Activated T-cell treated with anti-CD3 and anti-CD28 coated beads, Interleukin-2, amount 50 U/mL, for 4 hours (primary cell): ENCODE measurements at regions not wholly inside any gene's neighbourhood (a gene's known extent, or its start where the extent isn't known, plus 50 kb on each side); places are given as distances from the start of the nearest gene placed in this dataset.
A peak's percentile ranks its signal among the peaks of the same experiment; 100 is the strongest.

Source experiments
- ATAC-seq, 2 donors: fragments of 200-7000 bp; cut with Tn5 transposase; one replicate each; pipeline ENCODE4 v1.10.0; 2021
- DNase-seq: peaks from one replicate; pipeline ENCODE4 v3.0.0-alpha.2; 2020
- H3K27me3 Mint-ChIP-seq: one replicate; pipeline ENCODE4 v1.8.0; 2021; ENCODE audit warnings: low read depth, mixed read lengths
- H3K36me3 Mint-ChIP-seq: one replicate; pipeline ENCODE4 v1.8.0; 2022; ENCODE audit warnings: mixed read lengths; ENCODE audit not compliant: insufficient read depth
- H3K4me1 Mint-ChIP-seq: one replicate; pipeline ENCODE4 v1.8.0; 2021; ENCODE audit warnings: low read depth, mixed read lengths
- H3K4me3 Mint-ChIP-seq: one replicate; pipeline ENCODE4 v1.8.0; 2021; ENCODE audit warnings: mild to moderate bottlenecking, moderate library complexity, mixed read lengths
- H3K9me3 Mint-ChIP-seq: one replicate; pipeline ENCODE4 v1.8.0; 2021; ENCODE audit warnings: mixed read lengths

- Mint-ChIP-seq H3K4me3 (no peak overlapping the region), H3K36me3 (peaks cover 4% of the 10 kb centered on the region), H3K27me3 (no peaks in the 10 kb centered on the region), H3K9me3 (peaks cover 8% of the 10 kb centered on the region), H3K4me1 (peaks cover 3% of the 10 kb centered on the region)
- DNase-seq = no peak
- ATAC-seq = no peak
Measured at GRCh38 chr12:107450541-107450940, 235.1 kb upstream of the PWP1 start.

- Mint-ChIP-seq H3K4me3 (no peak overlapping the region), H3K36me3 (peaks cover 4% of the 10 kb centered on the region), H3K27me3 (no peaks in the 10 kb centered on the region), H3K4me1 (peaks cover 3% of the 10 kb centered on the region), H3K9me3 (peaks cover 8% of the 10 kb centered on the region)
- ATAC-seq = no peak
- no peak for DNase-seq
Measured at GRCh38 chr12:107451246-107451645, 234.4 kb upstream of the PWP1 start.

DNA sequence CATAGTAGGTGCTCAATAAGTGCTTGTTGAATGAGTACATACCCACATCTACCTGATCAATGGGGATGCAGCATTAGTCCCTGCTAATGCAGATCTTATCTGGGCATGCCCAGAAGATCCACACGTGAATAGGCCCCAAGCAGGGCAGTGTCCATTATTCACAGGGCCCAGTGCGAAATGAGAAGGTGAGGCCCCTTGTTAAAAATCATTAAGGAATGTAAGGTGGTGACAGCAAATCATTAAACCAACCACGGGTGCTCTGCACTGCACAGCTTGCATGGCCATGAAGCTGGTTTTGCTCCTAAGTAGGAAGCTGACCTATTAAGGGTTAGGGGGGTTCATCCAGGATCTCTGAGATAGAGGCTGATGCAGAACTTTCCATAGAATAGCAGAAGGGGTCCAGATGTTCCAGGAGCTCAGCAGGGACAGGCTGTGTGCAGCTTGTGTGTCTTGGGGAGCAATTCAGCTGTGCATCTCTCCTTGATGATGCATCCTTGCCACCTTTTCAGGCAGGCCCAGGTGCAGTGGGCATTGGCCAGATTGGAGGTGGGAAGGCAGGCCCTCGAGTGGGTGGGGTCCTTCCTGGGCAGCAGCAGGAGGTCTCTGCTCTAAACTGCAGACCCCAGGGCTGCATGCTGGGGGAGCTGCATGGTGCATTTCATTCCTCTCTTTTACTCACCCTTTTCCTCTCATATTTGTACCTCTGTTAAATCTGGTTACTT, 231.3 kb upstream of the PWP1 start:
- Mint-ChIP-seq H3K4me1 (peaks cover 3% of the 10 kb centered on the region), H3K27me3 (no peaks in the 10 kb centered on the region), H3K9me3 (peaks cover 8% of the 10 kb centered on the region), H3K4me3 (no peak overlapping the region), H3K36me3 (no peaks in the 10 kb centered on the region)
- DNase-seq (no peak), ATAC-seq (no peak)

- H3K9me3 Mint-ChIP-seq = peaks cover 5% of the 10 kb centered on the region
- no peak for ATAC-seq
- DNase-seq = no peak
- H3K4me3 Mint-ChIP-seq = no peak overlapping the region
- no peaks in the 10 kb centered on the region for H3K36me3 Mint-ChIP-seq
- H3K4me1 Mint-ChIP-seq = peaks cover 9% of the 10 kb centered on the region
- no peaks in the 10 kb centered on the region for H3K27me3 Mint-ChIP-seq
Measured at GRCh38 chr12:107457362-107457935, 228.2 kb upstream of the PWP1 start.

DNA sequence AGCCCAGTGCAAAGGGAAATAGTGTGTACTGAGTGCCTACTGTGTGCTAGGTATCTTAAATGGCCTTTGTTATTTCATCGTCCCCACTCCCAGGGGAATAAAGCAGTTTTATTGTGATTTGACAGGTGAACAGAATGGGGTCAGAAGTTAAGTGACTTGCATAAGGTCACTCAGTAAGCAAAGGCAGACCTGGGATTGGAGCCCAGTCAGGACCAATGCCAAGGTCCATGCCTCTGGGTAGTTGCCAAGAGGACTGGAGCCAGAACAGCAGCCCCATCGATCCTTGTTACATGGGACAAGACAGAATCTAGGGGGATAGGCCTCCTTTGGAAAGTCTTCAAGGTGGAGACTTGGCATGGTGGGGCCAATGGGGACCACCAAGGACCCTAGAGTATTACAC, 227.4 kb upstream of the PWP1 start:
- Mint-ChIP-seq H3K4me1 (peaks cover 9% of the 10 kb centered on the region), H3K36me3 (no peaks in the 10 kb centered on the region), H3K9me3 (no peaks in the 10 kb centered on the region), H3K4me3 (no peak overlapping the region), H3K27me3 (no peaks in the 10 kb centered on the region)
- ATAC-seq (no peak), DNase-seq (no peak)

DNA sequence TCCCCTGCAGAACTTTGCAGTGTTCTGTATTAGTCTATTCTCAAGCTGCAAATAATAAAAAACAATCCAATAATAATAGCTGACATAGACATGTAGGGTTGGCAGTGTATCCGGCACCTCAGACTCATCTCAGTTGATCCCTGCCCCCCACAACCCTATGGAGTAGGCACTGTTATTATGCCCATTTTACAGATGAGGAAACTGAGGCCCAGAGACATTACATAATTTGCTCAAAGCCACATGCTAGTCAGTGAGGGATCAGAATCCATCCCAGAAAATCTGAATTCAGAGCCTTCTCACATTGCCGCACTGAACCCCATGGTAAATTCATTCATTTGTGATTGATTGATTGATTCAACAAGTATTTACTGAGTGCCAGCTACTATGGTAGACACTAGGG, 226.6 kb upstream of the PWP1 start:
- Mint-ChIP-seq H3K36me3 (no peaks in the 10 kb centered on the region), H3K4me3 (no peak overlapping the region), H3K9me3 (no peaks in the 10 kb centered on the region), H3K27me3 (no peaks in the 10 kb centered on the region), H3K4me1 (peaks cover 9% of the 10 kb centered on the region)
- DNase-seq (no peak), ATAC-seq (no peak)

DNA sequence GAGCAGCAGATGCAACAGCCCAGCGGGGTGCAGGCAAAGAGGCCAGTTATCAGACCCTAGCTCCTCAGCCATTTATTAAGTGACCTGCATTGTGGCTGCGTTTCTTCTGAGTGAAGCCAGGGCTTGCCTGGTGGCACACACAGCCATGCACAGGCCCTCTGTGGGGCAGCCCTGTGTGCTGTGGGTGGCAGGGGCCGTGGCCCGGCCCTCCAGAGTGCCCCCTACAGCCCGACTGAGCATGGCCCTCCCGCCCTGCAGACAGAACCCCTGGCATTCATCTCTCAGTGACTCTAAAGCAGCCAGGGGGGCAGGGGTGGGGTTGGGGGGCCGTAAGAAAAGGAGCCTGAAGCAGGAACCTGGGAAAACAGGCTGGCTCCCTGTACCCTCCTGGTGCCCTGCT, 226.0 kb upstream of the PWP1 start:
- Mint-ChIP-seq H3K4me1 (peaks cover 9% of the 10 kb centered on the region), H3K36me3 (no peaks in the 10 kb centered on the region), H3K27me3 (no peaks in the 10 kb centered on the region), H3K9me3 (no peaks in the 10 kb centered on the region), H3K4me3 (no peak overlapping the region)
- DNase-seq (no peak), ATAC-seq (no peak)

DNA sequence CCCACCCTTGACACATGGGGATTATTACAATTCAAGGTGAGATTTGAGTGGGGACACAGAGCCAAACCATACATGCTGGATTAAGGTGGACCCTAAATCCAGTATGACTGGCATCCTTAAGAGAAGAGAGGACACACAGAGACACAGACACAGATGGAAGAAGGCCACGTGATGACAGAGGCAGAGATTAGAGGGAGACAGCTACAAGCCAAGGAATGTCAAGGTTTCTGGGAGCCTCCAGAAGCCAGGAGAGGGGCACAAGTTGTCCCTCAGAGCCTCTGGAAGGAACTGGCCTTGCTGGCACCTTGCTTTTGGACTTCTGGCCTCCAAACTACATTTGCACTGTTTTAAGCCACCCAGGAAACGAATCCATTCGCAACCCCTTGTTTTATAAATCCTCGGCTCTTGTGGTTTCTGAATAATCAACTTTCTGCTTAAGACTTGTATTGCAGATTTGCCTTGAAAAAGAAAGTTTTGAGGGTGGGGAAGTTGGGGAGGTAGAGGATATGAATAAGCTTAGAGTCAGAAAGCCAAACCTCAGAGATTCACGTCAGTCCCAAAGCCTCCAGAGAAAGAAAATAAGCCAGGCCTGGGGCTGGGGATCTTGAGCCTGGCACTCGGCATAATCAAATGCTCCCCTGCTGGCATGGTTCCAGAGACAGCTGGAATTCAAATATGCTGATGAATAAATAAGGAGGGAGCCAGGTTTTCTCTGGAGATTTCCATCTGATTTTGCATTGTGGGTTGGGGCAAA, 224.2 kb upstream of the PWP1 start:
- Mint-ChIP-seq H3K4me3 (no peak overlapping the region), H3K4me1 (peaks cover 14% of the 10 kb centered on the region), H3K27me3 (no peaks in the 10 kb centered on the region), H3K9me3 (no peaks in the 10 kb centered on the region), H3K36me3 (no peaks in the 10 kb centered on the region)
- peak in 1 of 2 donors; percentile 43 for ATAC-seq
- DNase-seq = no peak

GRCh38 chr12:107462428-107463332, 222.9 kb upstream of the PWP1 start:
- no peak for DNase-seq
- H3K36me3 Mint-ChIP-seq = no peaks in the 10 kb centered on the region
- no peak overlapping the region for H3K4me3 Mint-ChIP-seq
- H3K4me1 Mint-ChIP-seq = peaks cover 14% of the 10 kb centered on the region
- no peaks in the 10 kb centered on the region for H3K9me3 Mint-ChIP-seq
- H3K27me3 Mint-ChIP-seq = no peaks in the 10 kb centered on the region
- ATAC-seq = no peak

- no peak overlapping the region for H3K4me3 Mint-ChIP-seq
- DNase-seq (no peak), ATAC-seq (no peak)
- H3K36me3 Mint-ChIP-seq = no peaks in the 10 kb centered on the region
- H3K4me1 Mint-ChIP-seq = peaks cover 16% of the 10 kb centered on the region
- no peaks in the 10 kb centered on the region for H3K27me3 Mint-ChIP-seq
- H3K9me3 Mint-ChIP-seq = no peaks in the 10 kb centered on the region
Measured at GRCh38 chr12:107464644-107465043, 221.0 kb upstream of the PWP1 start.

- Mint-ChIP-seq H3K4me1 (peaks cover 16% of the 10 kb centered on the region), H3K4me3 (no peak overlapping the region), H3K9me3 (no peaks in the 10 kb centered on the region), H3K36me3 (no peaks in the 10 kb centered on the region), H3K27me3 (no peaks in the 10 kb centered on the region)
- no peak for DNase-seq
- ATAC-seq = no peak
Measured at GRCh38 chr12:107465625-107466024, 220.0 kb upstream of the PWP1 start.

DNA sequence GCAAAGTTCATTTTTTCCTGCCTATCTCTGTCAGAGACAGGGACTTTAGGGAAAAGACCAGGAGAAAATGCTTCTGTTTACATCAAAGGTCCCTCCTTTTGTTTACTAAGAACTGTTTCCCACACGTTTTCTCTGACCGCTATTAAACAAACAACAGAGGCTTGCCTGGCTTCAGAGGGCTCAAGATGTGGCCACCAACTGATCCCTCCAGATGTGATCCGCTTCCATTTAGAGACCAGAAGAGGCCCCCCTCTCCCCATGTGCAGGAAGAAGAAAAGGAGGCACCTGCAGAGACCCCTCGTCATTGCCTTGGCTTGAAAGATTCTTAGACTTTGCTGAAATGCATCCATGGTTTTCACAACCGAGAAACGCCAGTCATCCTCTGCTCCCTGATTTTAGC, 217.9 kb upstream of the PWP1 start:
- Mint-ChIP-seq H3K4me1 (peaks cover 11% of the 10 kb centered on the region), H3K27me3 (no peaks in the 10 kb centered on the region), H3K9me3 (no peaks in the 10 kb centered on the region), H3K4me3 (no peak overlapping the region), H3K36me3 (no peaks in the 10 kb centered on the region)
- DNase-seq = no peak
- no peak for ATAC-seq

- no peak for ATAC-seq
- no peaks in the 10 kb centered on the region for H3K27me3 Mint-ChIP-seq
- H3K36me3 Mint-ChIP-seq = no peaks in the 10 kb centered on the region
- peaks cover 11% of the 10 kb centered on the region for H3K4me1 Mint-ChIP-seq
- no peak for DNase-seq
- no peaks in the 10 kb centered on the region for H3K9me3 Mint-ChIP-seq
- H3K4me3 Mint-ChIP-seq = no peak overlapping the region
Measured at GRCh38 chr12:107468182-107468581, 217.4 kb upstream of the PWP1 start.

- Mint-ChIP-seq H3K36me3 (no peaks in the 10 kb centered on the region), H3K27me3 (no peaks in the 10 kb centered on the region), H3K9me3 (no peaks in the 10 kb centered on the region), H3K4me3 (no peak overlapping the region), H3K4me1 (peaks cover 11% of the 10 kb centered on the region)
- DNase-seq (no peak), ATAC-seq (no peak)
Measured at GRCh38 chr12:107469011-107469410, 216.6 kb upstream of the PWP1 start.
